RWPE2 (cell line): ENCODE measurements at regions not wholly inside any gene's neighbourhood (a gene's known extent, or its start where the extent isn't known, plus 50 kb on each side); places are given as distances from the start of the nearest gene placed in this dataset.
A peak's percentile ranks its signal among the peaks of the same experiment; 100 is the strongest.

Experiments
- ATAC-seq: fragments of 200-7000 bp; cut with Tn5 transposase; 3 replicates; pipeline ENCODE4 v1.9.1; 2021; ENCODE audit warnings: low read depth
- DNase-seq: peaks from one replicate; pipeline ENCODE4 v3.0.0-alpha.2; 2020; ENCODE audit warnings: low spot score
- H3K27ac ChIP-seq: fragments of 450-650 bp; 2 replicates; pipeline ENCODE4 v1.5.1; 2017; ENCODE audit warnings: mild to moderate bottlenecking; ENCODE audit not compliant: poor library complexity, severe bottlenecking
- H3K27me3 ChIP-seq: fragments of 250-450 bp; sonication (Bioruptor Pico); 2 replicates; pipeline ENCODE4 v1.5.1; 2021; ENCODE audit warnings: mild to moderate bottlenecking, moderate library complexity; ENCODE audit not compliant: insufficient read depth, poor library complexity, severe bottlenecking
- H3K36me3 ChIP-seq: fragments of 250-450 bp; sonication (Bioruptor Pico); 2 replicates; pipeline ENCODE4 v1.5.1; 2020; ENCODE audit warnings: low read depth, mild to moderate bottlenecking, moderate library complexity
- H3K4me1 ChIP-seq: fragments of 250-450 bp; sonication (Bioruptor Pico); 2 replicates; pipeline ENCODE4 v1.5.1; 2021; ENCODE audit warnings: mild to moderate bottlenecking, moderate library complexity; ENCODE audit not compliant: insufficient read depth, poor library complexity, severe bottlenecking
- H3K4me3 ChIP-seq: fragments of 250-450 bp; sonication (Bioruptor Pico); 2 replicates; pipeline ENCODE4 v1.5.1; 2021; ENCODE audit warnings: mild to moderate bottlenecking, moderate library complexity; ENCODE audit not compliant: severe bottlenecking
- H3K9me3 ChIP-seq: fragments of 250-450 bp; sonication (Bioruptor Pico); 2 replicates; pipeline ENCODE4 v1.5.1; 2021; ENCODE audit warnings: mild to moderate bottlenecking, moderate library complexity; ENCODE audit not compliant: severe bottlenecking
- TF ChIP-seq, protein P1 (sequence below): fragments of 450-650 bp; IDR thresholded peaks from one replicate; pipeline ENCODE4 v1.5.1; 2017; ENCODE audit warnings: mild to moderate bottlenecking, moderate library complexity; ENCODE audit not compliant: poor library complexity, severe bottlenecking

- ATAC-seq (no peak), DNase-seq (no peak)
- no peaks in the 10 kb centered on the region for H3K36me3 ChIP-seq
- no peaks in the 10 kb centered on the region for H3K4me1 ChIP-seq
- H3K27me3 ChIP-seq: no peaks in the 10 kb centered on the region
- no peak overlapping the region for H3K27ac ChIP-seq
- no peaks in the 10 kb centered on the region for H3K9me3 ChIP-seq
- H3K4me3 ChIP-seq: no peak overlapping the region
- TF ChIP-seq, protein P1, sequence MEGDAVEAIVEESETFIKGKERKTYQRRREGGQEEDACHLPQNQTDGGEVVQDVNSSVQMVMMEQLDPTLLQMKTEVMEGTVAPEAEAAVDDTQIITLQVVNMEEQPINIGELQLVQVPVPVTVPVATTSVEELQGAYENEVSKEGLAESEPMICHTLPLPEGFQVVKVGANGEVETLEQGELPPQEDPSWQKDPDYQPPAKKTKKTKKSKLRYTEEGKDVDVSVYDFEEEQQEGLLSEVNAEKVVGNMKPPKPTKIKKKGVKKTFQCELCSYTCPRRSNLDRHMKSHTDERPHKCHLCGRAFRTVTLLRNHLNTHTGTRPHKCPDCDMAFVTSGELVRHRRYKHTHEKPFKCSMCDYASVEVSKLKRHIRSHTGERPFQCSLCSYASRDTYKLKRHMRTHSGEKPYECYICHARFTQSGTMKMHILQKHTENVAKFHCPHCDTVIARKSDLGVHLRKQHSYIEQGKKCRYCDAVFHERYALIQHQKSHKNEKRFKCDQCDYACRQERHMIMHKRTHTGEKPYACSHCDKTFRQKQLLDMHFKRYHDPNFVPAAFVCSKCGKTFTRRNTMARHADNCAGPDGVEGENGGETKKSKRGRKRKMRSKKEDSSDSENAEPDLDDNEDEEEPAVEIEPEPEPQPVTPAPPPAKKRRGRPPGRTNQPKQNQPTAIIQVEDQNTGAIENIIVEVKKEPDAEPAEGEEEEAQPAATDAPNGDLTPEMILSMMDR: no peak
These were observed 401.5 kb downstream of the TDRD3 start for GRCh38 chr13:60798503-60798902.

DNA sequence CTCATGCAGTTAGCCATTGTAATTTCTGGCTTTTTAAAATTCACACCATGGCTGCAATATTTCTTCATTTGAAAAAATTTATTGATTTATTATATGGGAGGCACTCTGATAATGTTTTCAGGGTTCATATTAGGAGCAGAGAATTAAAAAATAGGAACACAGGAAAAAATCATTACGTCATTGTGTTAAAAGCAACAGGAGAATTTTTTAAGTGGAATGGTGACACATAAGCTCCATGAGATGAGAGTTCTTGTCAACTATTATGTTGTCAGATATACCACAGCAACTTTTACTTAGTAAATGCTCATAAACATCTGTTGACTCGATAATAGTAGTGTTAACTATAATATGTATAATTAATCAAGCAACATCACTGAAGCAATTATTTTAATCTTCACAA lies 400.1 kb downstream of the TDRD3 start:
- Histone ChIP-seq H3K9me3 (no peaks in the 10 kb centered on the region), H3K4me1 (no peaks in the 10 kb centered on the region), H3K27me3 (no peaks in the 10 kb centered on the region), H3K27ac (no peak overlapping the region), H3K4me3 (no peak overlapping the region), H3K36me3 (no peaks in the 10 kb centered on the region)
- DNase-seq (no peak), ATAC-seq (no peak)
- TF ChIP-seq, protein P1: no peak

GRCh38 chr13:60794751-60795150 lies 397.7 kb downstream of the TDRD3 start:
- Histone ChIP-seq H3K4me3 (no peak overlapping the region), H3K27ac (no peak overlapping the region), H3K9me3 (no peaks in the 10 kb centered on the region), H3K27me3 (no peaks in the 10 kb centered on the region), H3K36me3 (no peaks in the 10 kb centered on the region), H3K4me1 (no peaks in the 10 kb centered on the region)
- no peak for DNase-seq
- ATAC-seq: no peak
- TF ChIP-seq, protein P1: no peak

DNA sequence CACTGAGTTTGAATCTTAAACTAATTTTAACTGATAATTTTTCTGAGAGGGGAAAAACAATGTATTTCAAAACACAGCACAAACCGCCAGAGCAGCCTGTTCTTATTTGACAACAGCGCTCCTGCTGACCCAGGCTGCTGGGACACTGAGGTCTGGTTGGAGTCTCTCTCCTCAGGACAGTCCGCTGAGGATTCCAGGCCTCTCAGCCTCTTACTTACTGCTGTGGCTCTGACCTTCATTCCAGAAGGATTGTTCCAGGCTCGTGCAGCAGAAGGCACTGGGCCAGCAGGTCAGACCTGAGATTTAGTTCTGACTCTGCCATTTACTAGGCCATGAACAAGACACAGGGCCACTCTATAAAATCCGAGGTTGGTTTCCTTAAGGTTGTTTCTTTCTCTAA lies 393.6 kb downstream of the TDRD3 start:
- H3K9me3 ChIP-seq: no peaks in the 10 kb centered on the region
- no peak overlapping the region for H3K4me3 ChIP-seq
- no peaks in the 10 kb centered on the region for H3K36me3 ChIP-seq
- no peak for ATAC-seq
- TF ChIP-seq, protein P1: no peak
- no peaks in the 10 kb centered on the region for H3K27me3 ChIP-seq
- DNase-seq: no peak
- H3K27ac ChIP-seq: no peak overlapping the region
- no peaks in the 10 kb centered on the region for H3K4me1 ChIP-seq

DNA sequence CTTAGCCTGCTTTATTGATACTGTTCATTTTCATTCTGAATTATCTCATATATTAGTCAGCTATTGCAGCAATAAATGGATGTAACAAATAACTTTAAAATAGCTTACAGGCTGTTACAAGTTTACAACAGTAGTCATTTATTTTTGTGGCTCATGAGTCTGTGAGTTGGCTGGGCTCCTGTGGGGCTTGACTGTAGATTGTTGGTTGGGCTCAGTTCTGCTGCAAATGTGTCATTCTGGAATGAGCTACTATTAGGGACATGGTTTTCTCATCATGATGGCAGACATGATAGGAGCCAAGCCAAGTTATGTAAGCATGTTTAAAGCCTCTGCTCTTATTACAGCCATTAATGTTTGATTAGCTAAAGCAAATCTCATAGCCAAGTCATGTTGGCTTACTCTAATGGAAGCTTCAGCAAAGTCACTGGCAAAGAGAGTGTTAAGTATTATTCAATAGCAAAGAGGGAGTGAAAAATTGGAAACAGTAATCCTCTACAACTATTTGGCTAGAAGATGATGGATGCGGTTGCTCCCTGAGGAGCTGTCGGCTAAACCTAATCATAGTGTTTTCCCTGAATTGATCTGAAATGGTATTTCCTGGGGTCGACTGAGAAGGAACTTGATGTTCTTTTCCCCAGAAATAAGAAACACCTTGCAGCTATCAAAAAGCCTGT lies 391.3 kb downstream of the TDRD3 start:
- Histone ChIP-seq H3K4me1 (no peaks in the 10 kb centered on the region), H3K9me3 (no peaks in the 10 kb centered on the region), H3K36me3 (no peaks in the 10 kb centered on the region), H3K4me3 (no peak overlapping the region), H3K27me3 (no peaks in the 10 kb centered on the region), H3K27ac (no peak overlapping the region)
- DNase-seq: no peak
- TF ChIP-seq, protein P1: no peak
- ATAC-seq: peak; percentile 59; the same call in 2 of the 3 replicates
